ENCODE measurements at regions not wholly inside any gene's neighbourhood (a gene's known extent, or its start where the extent isn't known, plus 50 kb on each side); places are given as distances from the start of the nearest gene placed in this dataset.

- Histone ChIP-seq H2AK5ac (ENCODE audit: insufficient read length, low read length) (no peak overlapping the region), H3K23me2 (ENCODE audit: insufficient read length, low read depth, low read length, poor library complexity, severe bottlenecking) (no peaks in the 10 kb centered on the region), H3K9ac (ENCODE audit: extremely low read depth, insufficient read length, low read length) (no peak overlapping the region), H3K18ac (ENCODE audit: insufficient read length, low read depth, low read length) (no peak overlapping the region), H2BK20ac (ENCODE audit: low read depth, low read length, poor library complexity, severe bottlenecking) (no peak overlapping the region), H3K14ac (ENCODE audit: insufficient read depth, low read length) (no peak overlapping the region), H3K27me3 (ENCODE audit: insufficient read depth, low read length) (no peaks in the 10 kb centered on the region), H4K8ac (replicated peaks; ENCODE audit: insufficient read length, low read depth, low read length) (no peak overlapping the region), H3K23ac (ENCODE audit: insufficient read length, low read depth, low read length) (no peak overlapping the region), H4K20me1 (ENCODE audit: control insufficient read depth, insufficient read depth, insufficient read length) (no peaks in the 10 kb centered on the region), H3K9me3 (ENCODE audit: control insufficient read depth, low read depth, low read length) (no peaks in the 10 kb centered on the region), H3K79me2 (ENCODE audit: insufficient read depth, low read length) (no peaks in the 10 kb centered on the region), H3K27ac (ENCODE audit: insufficient read length, low read depth, low read length) (no peak overlapping the region), H3K56ac (ENCODE audit: insufficient read length, low read depth, low read length) (no peak overlapping the region), H2BK5ac (ENCODE audit: insufficient read length, low read length) (no peak overlapping the region), H2BK12ac (ENCODE audit: insufficient read length, low read depth, low read length) (no peak overlapping the region), H4K5ac (ENCODE audit: insufficient read length, low read depth, low read length) (no peak overlapping the region), H3T11ph (ENCODE audit: low read length) (no peak overlapping the region), H2BK120ac (ENCODE audit: low read depth, low read length, poor library complexity, severe bottlenecking) (no peak overlapping the region), H3K4me2 (ENCODE audit: insufficient read depth, insufficient read length, low read length) (no peak overlapping the region), H2AFZ (ENCODE audit: low read length) (no peak overlapping the region), H3K4me1 (ENCODE audit: insufficient read depth, low read length) (no peaks in the 10 kb centered on the region), H3K4ac (ENCODE audit: low read depth, low read length) (no peak overlapping the region), H4K91ac (ENCODE audit: insufficient read length, low read depth, low read length) (no peak overlapping the region), H2BK15ac (ENCODE audit: low read depth, low read length) (no peak overlapping the region), H3K79me1 (ENCODE audit: insufficient read depth, low read depth, low read length, poor library complexity, severe bottlenecking) (no peaks in the 10 kb centered on the region)
- Mint-ChIP-seq H3K9me3 (peaks cover 5 to 7% of the 10 kb centered on the region in 2 experiments; a peak in 3 of 5 replicates), H3K27ac (no peak overlapping the region), H3K4me1 (no peaks in the 10 kb centered on the region), H3K27me3 (ENCODE audit: low read depth) (no peaks in the 10 kb centered on the region), H3K36me3 (ENCODE audit: insufficient read depth in 1 of 3, low read depth in 3 of 3) (peaks cover 0 to 5% (median 1%) of the 10 kb centered on the region in 3 experiments; a peak in 2 of 7 replicates), H3K4me3 (no peak overlapping the region)
- TF ChIP-seq CTCF (conservative IDR thresholded peaks at IDR 0.05), result no peak
- WGBS (ENCODE audit: extremely low coverage, insufficient read length, low lambda C conversion rate), result no CpG with 5 or more reads among the region's 2 CpGs
- no peak for DNase-seq
Measured at GRCh38 chr5:17964067-17964466, 329.8 kb downstream of the TAF11L14 start.

All from H9 (cell line).